GM12872 (cell line): ENCODE measurements at regions not wholly inside any gene's neighbourhood (a gene's known extent, or its start where the extent isn't known, plus 50 kb on each side); places are given as distances from the start of the nearest gene placed in this dataset.

Experiments
- CTCF ChIP-seq: IDR thresholded peaks from 3 replicates; pipeline ENCODE4 v1.5.1; 2011; ENCODE audit warnings: low read depth, mild to moderate bottlenecking, low read length, moderate library complexity; ENCODE audit not compliant: insufficient read depth

- TF ChIP-seq CTCF = no peak
These were observed 88.1 kb upstream of the HNRNPU start for GRCh38 chr1:244952280-244952933.

- TF ChIP-seq CTCF = no peak
These were observed 84.1 kb upstream of the HNRNPU start for GRCh38 chr1:244948416-244948815.

- no peak for TF ChIP-seq CTCF
These were observed 80.8 kb upstream of the HNRNPU start for GRCh38 chr1:244945109-244945671.

- no peak for TF ChIP-seq CTCF
These were observed 76.8 kb upstream of the HNRNPU start for GRCh38 chr1:244941121-244941520.

GRCh38 chr1:244937099-244937498 is 72.8 kb upstream of the HNRNPU start:
- TF ChIP-seq CTCF = no peak

GRCh38 chr1:244920911-244921761 is 56.8 kb upstream of the HNRNPU start:
- TF ChIP-seq CTCF = no peak
